ENCODE measurements at regions not wholly inside any gene's neighbourhood (a gene's known extent, or its start where the extent isn't known, plus 50 kb on each side); places are given as distances from the start of the nearest gene placed in this dataset.

GRCh38 chr11:110812086-110812733 lies 100.0 kb upstream of the ARHGAP20 start:
- DNase-seq, result no peak

DNA sequence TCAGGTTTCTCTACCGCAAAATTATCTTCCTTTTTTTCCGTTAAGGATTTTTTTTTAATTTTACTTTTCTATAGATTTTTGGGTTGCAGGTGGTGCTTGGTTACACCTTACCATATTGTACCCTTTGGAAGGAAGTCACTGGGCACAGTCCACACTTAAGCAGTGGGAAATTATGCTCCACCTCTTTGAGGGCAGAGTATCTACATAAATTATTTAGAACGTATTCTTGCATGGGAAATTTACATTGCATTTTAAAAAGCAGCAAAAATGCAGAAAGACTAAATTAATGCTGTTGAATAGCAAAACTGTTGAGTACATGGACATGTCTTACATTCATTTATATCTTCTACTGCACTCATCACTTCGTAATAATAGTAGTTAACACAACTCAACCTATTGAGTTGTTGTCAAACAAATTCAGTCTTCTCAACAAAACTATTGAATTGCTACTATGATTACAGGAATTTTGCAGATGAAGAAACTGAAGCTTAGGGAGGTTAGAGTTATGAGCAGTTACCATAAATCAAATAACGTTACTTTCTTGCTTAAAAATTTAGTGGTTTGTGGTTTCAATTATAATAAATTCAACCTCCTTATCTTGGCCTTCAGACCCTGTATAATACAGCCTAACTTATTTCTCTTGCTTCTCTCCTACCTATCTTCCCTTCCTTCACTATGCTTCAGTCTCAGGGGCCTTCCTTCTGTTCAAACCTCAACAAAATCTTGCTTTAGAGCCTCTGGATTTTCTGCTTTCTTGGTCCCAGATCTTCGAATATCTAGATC lies 97.4 kb upstream of the ARHGAP20 start:
- no peak for DNase-seq

DNA sequence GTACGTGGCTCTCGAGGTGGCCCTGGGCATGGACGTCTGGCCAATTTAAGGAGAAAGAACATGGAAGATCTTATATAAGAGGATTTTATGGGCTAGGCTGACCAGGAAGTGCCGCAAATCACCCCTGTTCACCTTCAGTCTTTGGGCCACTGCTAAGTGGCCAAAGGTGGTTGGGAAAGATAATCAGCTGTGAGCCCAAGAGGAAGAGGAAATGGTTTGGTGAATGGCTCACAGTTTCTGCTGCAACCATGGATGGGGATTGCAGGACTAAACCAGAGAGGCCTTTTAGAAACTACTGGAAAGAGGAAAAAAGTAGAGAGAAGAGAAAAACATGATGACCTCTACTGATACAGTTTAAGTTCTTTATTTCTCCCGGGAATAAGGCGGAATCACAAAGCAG lies 96.0 kb upstream of the ARHGAP20 start:
- DNase-seq, result no peak

DNA sequence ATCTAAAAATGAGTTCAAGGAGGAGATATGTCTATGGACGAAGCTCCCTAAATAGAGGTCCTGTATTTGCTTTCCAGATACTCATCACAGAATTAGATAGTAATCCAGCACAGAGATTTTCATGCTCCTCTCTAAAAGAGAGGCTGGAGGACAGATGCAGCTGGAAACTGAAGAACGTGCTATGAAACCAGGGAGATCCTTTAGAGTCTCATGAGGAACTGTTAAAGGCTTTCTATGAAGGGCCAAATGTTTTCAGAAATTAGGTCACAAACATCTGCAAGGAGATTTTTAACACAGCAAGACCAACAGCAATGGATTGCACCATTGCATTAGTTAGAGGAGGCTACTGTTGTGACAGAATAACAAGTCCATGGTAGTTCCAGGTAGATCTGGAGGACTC lies 95.6 kb upstream of the ARHGAP20 start:
- no peak for DNase-seq

GRCh38 chr11:110805756-110806155 lies 93.5 kb upstream of the ARHGAP20 start:
- DNase-seq, result no peak

DNA sequence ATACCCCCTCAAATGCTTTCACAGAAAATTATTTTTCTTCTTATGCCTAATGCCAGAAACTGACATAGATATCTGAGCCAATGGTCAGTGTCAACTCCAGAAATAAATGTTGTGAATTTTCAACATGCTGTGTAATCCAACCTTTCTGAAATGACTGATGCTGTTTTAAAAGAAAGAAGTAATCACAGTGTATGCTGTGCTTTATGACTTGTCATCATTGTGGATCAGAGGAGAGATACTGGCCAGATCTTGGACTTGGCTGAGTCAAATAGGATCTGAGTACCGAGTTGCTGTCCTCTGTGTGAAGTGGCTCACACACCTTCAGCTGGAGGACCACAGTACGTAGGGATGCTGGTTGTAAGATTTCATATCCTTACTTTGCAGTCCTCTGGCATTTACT lies 89.9 kb upstream of the ARHGAP20 start:
- no peak for DNase-seq

DNA sequence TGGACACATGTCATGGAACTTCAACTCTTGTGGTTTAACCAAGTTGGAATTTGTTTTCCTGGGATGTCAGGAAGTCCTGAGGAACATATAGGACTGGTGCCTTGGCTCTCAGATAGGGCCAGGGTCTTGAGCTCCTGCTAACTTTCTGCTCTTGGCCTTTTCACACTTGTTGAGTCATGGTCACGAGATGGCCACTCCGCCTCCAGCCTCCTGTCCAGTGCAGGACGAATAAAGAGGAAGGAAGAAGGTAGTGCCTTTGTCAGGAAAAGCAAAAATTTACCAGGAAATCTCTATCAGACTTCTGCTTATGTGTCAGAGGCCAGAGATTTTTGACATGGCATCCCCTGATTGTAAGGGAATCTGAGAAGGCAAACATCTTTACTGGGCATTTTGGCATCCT lies 89.1 kb upstream of the ARHGAP20 start:
- DNase-seq, result no peak

DNA sequence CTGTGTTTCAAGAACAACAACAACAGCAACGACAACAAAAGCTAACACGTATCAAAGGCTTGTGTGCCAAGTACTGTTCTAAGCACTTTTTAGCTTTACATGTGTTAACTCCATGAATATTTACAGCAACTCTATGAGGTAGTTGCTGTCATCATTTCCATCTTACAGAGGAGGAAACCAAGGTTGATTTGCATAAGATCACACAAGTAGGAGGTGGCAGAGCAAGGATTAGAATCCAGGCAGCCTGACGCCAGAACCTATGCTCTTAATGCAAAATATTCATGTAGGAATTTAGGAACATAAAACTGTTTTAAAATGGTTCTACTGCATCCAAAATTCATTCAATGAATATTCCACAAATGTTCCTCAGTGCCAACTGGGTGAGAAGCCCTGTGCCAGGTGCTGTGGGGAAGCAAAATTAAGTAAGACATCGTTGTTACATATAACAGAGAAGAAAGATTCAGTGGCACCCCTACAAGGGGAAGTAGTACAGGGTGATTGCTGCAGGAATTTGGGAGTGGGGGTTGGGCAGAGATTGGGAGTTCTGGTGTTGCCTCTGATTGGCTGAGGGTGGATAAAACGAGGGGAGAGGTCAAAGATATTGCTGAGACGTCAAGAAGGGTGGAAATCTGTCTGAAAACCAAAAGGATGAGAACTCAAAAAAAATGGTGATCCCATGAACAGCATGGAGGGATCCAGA lies 86.1 kb upstream of the ARHGAP20 start:
- DNase-seq, result no peak

- no peak for DNase-seq
Measured at GRCh38 chr11:110797453-110797852, 85.2 kb upstream of the ARHGAP20 start.

GRCh38 chr11:110795112-110795624 lies 82.9 kb upstream of the ARHGAP20 start:
- DNase-seq, result no peak

- no peak for DNase-seq
Measured at GRCh38 chr11:110793556-110793955, 81.3 kb upstream of the ARHGAP20 start.

DNA sequence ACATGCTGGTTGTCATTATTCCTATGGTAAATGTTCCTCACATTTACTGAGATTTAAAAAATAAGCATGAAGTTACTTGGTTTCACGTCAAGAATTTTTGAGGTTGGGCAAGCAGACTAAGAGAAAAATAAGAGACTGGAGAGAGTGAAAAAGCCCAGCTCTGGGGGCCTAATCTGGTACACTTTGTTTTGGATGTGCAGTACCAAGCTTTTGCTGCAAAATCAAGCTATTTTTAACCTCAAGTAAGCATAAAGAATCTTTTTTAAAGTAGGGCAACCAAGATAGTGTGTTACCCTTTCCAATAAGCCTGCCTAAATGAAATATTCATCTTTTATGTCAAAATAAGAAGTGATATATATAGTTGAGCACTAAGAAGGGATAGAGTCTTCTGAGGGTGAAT lies 79.4 kb upstream of the ARHGAP20 start:
- DNase-seq, result no peak

DNA sequence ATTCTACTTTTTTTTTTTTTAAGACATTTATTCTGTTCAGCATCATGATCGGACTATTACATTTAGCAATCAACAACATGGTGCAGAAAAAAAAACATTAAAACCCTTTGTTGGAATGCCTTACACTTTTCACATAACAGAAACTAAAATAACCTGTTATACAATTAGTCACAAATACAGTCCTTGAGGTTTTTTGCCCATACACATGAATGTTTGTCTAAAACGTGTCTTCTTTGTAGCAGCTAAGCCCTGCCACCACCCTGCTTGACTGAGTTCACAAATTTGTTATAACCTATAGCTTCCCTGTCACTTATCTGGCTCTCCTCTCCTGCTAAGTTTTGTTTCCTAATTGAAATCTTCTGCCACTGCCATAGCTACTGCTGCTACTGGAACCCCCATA lies 75.4 kb upstream of the ARHGAP20 start:
- no peak for DNase-seq

GRCh38 chr11:110786226-110786902 lies 74.1 kb upstream of the ARHGAP20 start:
- DNase-seq, result no peak

DNA sequence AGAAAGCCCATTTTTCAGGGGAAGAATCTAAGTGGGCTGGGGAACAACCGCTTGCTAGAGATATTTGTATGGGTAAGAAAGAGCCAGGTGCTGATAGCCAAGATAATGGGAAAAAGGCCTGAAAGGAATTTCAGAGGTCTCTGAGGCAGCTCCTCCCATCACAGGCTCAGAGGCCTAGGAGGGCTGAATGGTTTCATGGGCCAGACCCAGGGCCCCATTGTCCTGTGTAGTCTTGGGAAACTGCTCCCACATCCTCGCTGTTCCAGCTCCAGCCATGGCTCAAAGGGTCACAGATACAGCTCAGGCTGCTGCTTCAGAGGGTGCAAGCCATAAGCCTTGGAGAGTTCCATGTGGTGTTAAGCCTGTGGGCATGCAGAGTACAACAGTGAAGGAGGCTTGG lies 73.2 kb upstream of the ARHGAP20 start:
- DNase-seq, result no peak

DNA sequence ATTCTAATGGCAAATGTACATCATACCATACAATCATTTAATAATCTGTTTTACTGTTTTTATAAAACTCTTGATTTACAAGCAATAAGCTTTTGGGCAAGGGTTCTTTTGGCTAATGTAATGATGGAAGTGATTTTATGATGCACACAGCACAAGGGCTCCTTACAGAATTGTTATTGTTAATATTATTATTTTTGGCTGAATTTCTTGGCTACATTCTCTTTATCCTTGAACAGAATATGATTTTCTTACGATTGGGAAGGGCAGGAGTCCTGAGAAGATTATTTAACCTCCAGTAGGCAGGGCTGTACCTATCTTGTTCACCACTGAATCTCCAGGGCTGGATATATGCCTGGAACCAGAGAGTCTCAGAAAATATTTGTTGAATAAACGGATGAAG lies 70.4 kb upstream of the ARHGAP20 start:
- DNase-seq, result no peak

DNA sequence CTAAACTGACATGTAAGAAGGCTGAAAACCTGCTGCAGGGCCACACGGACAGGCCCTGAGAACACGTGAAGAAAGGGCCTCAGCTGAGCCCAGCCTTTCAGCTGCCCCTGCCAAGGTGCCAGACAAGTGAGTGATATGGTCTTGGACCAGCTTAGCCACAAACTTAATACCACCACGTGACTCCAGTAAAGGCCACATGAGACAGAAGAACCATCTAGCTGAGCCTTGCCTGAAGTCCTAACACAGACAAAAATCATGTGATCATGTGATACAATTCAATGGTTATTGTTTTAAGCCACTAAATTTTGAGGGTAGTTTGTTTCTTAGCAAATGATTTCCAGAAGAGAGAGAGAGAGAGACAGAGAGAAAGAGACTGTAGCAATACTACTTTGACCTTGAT lies 66.9 kb upstream of the ARHGAP20 start:
- DNase-seq, result no peak

GRCh38 chr11:110778343-110778742 lies 66.1 kb upstream of the ARHGAP20 start:
- DNase-seq, result no peak

- no peak for DNase-seq
Measured at GRCh38 chr11:110777775-110778174, 65.5 kb upstream of the ARHGAP20 start.

DNA sequence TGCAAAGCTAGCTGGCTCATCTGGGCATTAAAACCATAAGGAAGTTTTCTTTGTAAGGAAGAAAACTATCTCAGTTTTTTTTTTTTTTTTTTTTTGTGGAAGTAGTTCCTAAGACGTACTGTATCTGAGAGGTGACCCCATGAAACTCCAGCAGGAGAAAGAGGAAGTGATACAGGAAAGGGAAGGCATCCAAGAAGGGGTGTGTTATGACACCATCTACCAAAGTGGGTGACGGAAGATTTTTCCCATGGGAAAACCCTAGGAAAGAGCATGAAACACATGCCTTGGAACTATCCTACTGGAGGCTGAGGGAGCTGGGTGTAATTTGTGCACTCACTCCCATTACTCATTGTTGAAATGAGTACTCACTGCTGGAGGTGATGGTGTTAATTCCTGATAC lies 63.8 kb upstream of the ARHGAP20 start:
- DNase-seq, result no peak

DNA sequence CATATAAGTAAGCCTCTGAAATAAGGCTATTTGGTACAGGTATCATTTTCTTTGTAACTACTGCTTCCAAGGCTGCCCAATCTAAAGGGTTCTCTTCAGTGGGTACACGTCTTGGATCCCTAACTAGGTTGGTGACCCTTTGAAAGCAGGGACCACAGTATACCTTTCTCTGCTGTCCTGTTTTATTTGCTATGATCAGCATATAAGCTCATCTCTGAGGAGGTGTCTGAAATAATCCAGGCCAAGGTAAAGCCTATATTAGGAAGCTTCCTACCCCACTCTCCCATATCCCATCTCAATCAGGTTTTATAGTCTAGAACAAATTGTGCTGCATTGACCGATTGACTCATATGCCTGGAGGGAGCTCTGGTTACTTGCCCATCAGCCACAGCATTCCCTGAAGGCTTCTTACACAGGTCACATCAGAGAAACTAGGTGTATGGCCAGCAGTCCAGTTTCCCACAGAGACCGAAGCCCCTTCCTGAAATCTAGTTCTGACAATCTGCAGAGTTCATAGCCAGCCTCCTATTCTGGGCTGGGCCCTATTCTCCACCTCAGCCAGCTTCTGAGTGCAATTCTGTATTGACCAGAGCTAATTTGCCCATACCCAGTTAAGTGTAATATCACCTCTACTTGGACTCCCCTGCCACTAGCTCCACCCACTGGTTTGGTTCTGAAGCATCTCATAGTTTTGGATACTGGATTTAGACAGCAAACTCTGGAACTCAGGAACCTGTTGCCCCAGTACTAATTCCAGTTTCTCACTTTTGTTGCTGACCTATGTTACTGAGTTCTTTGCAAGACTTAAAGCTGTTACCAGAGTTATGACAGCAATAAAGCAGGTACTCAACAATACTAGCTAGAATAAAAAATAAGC lies 62.1 kb upstream of the ARHGAP20 start:
- DNase-seq, result no peak

GRCh38 chr11:110773442-110773841 lies 61.2 kb upstream of the ARHGAP20 start:
- no peak for DNase-seq
